ENCODE measurements at regions not wholly inside any gene's neighbourhood (a gene's known extent, or its start where the extent isn't known, plus 50 kb on each side); places are given as distances from the start of the nearest gene placed in this dataset.

DNA sequence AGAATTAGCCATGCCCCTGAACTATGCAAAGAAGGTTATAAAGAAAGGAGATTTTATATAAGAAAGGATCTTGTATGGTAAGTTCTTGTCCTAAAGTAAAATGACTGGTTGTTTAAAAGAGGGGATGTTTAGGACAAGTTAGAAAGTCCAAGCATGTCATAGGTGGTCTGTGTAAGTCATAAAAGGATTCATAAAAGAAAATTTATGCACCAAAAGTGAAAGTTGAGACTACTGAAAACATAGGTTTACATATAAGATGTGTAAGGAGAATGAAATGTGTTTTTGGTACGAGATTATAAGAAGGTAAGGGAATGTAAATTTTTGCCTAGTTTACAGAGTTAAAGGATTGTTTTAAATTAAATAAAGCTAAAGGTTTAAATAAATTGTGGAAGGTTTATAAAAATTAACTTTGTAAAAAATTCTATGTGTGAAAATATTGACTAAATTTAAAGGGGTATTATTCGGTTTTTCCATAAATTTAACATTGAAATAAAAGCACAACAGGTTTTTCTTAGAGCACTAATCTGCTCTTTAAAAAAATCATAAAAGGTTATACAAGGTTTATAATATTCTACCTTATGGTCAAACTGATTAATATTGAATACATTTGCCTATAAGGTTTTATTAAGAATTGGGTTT is 93.6 kb upstream of the UST start:
- DNase-seq (ENCODE audit: low read depth) = no peak
- TF ChIP-seq, protein P1, sequence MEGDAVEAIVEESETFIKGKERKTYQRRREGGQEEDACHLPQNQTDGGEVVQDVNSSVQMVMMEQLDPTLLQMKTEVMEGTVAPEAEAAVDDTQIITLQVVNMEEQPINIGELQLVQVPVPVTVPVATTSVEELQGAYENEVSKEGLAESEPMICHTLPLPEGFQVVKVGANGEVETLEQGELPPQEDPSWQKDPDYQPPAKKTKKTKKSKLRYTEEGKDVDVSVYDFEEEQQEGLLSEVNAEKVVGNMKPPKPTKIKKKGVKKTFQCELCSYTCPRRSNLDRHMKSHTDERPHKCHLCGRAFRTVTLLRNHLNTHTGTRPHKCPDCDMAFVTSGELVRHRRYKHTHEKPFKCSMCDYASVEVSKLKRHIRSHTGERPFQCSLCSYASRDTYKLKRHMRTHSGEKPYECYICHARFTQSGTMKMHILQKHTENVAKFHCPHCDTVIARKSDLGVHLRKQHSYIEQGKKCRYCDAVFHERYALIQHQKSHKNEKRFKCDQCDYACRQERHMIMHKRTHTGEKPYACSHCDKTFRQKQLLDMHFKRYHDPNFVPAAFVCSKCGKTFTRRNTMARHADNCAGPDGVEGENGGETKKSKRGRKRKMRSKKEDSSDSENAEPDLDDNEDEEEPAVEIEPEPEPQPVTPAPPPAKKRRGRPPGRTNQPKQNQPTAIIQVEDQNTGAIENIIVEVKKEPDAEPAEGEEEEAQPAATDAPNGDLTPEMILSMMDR (conservative IDR thresholded peaks at IDR 0.05; ENCODE audit: low read depth, low read length) = no peak
- H3K4me3 ChIP-seq (ENCODE audit: low read depth, low read length) = no peak overlapping the region

DNA sequence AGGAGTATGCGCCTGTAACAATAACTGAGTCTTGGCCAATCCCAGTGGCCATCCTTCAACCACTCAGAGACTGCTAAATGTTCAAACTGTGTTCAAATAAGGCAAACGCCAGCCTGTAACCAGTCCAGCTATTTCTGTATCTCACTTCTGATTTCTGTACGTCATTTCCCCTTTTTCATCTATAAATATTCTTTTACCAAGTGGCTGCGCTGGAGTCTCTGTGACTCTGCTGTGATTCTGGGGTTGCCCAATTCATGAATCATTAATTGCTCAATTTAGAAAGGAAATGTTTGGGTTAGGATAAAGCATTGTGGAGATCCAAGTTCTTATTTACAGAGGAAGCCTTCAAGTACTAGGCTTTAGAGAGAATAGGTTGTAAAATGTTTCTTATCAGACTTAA is 89.8 kb upstream of the UST start:
- no peak overlapping the region for H3K4me3 ChIP-seq (ENCODE audit: low read depth, low read length)
- no peak for DNase-seq (ENCODE audit: low read depth)

DNA sequence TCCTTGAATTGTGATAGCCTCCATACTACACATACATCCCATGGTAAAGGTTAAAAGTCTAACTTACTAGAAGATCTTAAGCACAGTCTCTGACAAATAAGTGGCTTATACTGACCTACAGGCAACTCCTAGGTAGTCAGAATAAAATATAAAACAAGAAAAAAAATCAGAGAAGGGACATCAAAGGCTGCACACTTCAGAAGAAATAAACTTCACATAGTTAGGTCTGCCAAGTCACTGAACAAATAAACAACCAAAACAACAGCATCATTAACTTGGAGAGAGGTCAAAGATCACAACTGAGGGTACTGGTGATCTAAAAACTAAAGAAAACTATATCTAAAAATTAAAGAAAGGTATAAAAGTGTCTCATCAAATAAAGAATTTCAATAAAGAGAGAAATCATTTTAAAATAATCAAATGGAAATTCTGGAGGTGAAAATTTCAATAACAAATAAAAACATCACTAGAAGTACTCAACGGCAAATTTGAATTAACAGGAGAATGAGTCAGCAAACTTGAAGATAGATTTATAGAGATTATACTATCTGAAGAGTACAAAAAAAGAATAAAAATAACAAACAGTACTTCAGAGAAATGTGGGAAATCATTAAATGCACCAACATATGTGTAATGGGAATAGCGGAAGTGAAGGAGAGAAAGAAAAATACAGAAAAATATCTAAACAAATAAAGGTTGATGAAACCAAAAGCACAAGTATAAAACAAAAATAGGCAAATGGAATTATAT is 88.0 kb upstream of the UST start:
- no peak overlapping the region for H3K4me3 ChIP-seq (ENCODE audit: low read depth, low read length)
- TF ChIP-seq, protein P1 (conservative IDR thresholded peaks at IDR 0.05; ENCODE audit: low read depth, low read length) = no peak
- DNase-seq (ENCODE audit: low read depth) = no peak

More for the DNA sequence above, 89.8 kb upstream of the UST start:
- TF ChIP-seq, protein P1 (conservative IDR thresholded peaks at IDR 0.05; ENCODE audit: low read depth, low read length) = no peak

DNA sequence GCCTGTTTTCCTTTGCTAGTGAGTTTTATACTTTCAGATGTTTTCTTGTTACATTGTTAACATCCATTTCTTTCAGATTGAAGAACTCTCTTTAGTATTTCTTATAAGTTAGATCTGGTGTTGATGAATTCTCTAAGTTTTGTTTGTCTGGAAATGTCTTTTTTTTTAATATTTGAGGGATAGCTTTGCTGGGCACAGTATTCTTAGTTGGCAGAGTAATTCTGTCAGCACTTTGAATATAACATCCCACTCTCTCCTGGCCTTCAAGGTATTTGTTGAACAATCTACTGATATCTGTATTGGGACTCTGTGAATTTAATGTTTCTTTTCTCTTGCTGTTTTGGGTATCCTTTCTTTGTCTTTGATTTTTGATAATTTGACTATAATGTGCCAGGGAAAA is 79.4 kb upstream of the UST start:
- TF ChIP-seq, protein P1 (conservative IDR thresholded peaks at IDR 0.05; ENCODE audit: low read depth, low read length) = no peak
- no peak for DNase-seq (ENCODE audit: low read depth)
- no peak overlapping the region for H3K4me3 ChIP-seq (ENCODE audit: low read depth, low read length)

DNA sequence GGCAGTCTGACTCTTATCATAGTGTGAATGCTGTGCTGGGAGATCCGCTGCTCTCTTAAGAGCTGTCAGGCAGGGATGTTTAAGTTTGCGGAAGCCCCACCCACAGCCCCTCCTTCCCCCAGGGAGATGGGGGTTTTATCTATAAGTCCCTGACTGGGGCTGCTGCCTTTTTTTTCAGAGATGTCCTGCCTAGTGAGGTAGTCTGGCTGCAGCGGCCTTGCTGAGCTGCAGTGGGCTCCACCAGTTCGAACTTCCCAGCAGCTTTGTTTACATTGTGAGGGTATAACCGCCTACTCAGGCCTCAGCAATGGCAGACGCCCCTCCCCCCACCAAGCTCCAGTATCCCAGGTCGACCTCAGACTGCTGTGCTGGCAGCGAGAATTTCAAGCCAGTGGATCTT is 75.7 kb upstream of the UST start:
- TF ChIP-seq, protein P1 (conservative IDR thresholded peaks at IDR 0.05; ENCODE audit: low read depth, low read length) = no peak
- H3K4me3 ChIP-seq (ENCODE audit: low read depth, low read length) = no peak overlapping the region
- no peak for DNase-seq (ENCODE audit: low read depth)

DNA sequence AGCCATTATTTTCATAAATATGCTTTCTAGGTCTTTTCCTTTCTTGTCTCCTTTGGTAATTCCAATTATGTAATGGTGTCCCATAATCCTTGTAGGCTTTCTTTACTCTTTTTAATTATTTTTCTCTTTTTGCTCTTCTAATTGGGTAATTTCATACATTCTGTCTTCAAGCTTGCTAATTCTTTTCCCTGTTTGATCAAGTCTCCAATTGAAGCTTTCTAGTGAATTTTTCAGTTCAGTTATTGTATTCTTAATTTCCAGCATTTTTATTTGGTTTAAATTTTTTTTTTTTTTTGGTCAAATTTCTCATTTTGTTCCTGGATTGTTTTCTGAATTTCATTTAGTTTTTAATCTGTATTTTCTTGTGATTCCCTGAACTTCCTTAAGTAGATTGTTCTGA is 74.9 kb upstream of the UST start:
- no peak for DNase-seq (ENCODE audit: low read depth)
- H3K4me3 ChIP-seq (ENCODE audit: low read depth, low read length) = no peak overlapping the region
- TF ChIP-seq, protein P1 (conservative IDR thresholded peaks at IDR 0.05; ENCODE audit: low read depth, low read length) = no peak

DNA sequence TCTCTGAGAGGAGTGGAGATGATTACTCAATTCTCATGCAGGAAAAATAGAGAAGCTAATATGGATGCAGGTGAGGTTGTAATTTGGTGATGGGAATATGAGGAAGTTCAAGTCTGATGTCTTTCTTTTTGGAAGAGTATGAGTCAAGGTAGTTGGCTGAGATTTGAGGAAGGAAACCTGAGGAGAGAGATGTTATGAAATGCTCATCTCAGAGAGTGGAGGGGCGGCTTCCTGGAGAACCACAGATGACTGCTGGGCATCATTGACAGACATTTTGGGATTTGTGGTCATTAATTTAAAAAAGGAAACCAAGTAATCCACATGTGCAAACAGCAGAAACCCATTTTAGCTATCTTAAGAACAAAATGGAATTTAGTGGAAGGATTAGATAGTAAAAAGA is 72.5 kb upstream of the UST start:
- TF ChIP-seq, protein P1 (conservative IDR thresholded peaks at IDR 0.05; ENCODE audit: low read depth, low read length) = no peak

More for the DNA sequence above, 72.5 kb upstream of the UST start:
- H3K4me3 ChIP-seq (ENCODE audit: low read depth, low read length) = no peak overlapping the region
- no peak for DNase-seq (ENCODE audit: low read depth)
